ENCODE measurements at regions not wholly inside any gene's neighbourhood (a gene's known extent, or its start where the extent isn't known, plus 50 kb on each side); places are given as distances from the start of the nearest gene placed in this dataset.

- H3K4me2 ChIP-seq (ENCODE audit: low read length) = no peak overlapping the region
- no peaks in the 10 kb centered on the region for H4K20me1 ChIP-seq (ENCODE audit: insufficient read depth, low read length)
- DNase-seq (ENCODE audit: low spot score) = no peak
- no peak overlapping the region for H2AFZ ChIP-seq (ENCODE audit: low read length)
- intact Hi-C loops (cut with micrococcal nuclease; ENCODE audit: unreplicated experiment) = loop anchor here (5.0 kb wide), 1 partner anchor 695 kb away; the partner anchor contains the start of gene MLLT3
- no peaks in the 10 kb centered on the region for H3K9me2 ChIP-seq (ENCODE audit: insufficient read depth, low read length)
- BruUV-seq (replicated peaks) = no TSS peak
- ChIA-PET CTCF (ENCODE audit: unreplicated experiment) (interaction anchor here (0.6 kb wide), 1 partner anchor 147 kb away, joined by 3 read pairs; no protein-coding TSS in a partner anchor), POLR2A (interaction anchor here (0.7 to 1.0 kb wide), 3 partner anchors 15 to 133 kb away, joined by 3 to 4 read pairs (median 3); no protein-coding TSS in a partner anchor)
- H3K79me2 ChIP-seq (ENCODE audit: insufficient read depth, low read depth, low read length) = no peaks in the 10 kb centered on the region
- H3K9me3 ChIP-seq (ENCODE audit: low read length) = no peaks in the 10 kb centered on the region
- H3K27ac ChIP-seq (ENCODE audit: low read depth, low read length, poor library complexity, severe bottlenecking) = no peak overlapping the region
- H3K36me3 ChIP-seq (ENCODE audit: insufficient read depth, low read length) = no peaks in the 10 kb centered on the region
- no peaks in the 10 kb centered on the region for H3K4me1 ChIP-seq (ENCODE audit: insufficient read depth, low read length, poor library complexity, severe bottlenecking)
- TF ChIP-seq EZH2phosphoT487 (IDR thresholded peaks at IDR 0.05; ENCODE audit: borderline replicate concordance, low read depth, low read length) (no peak), CTCF (conservative IDR thresholded peaks at IDR 0.05; ENCODE audit: low read length) (no peak)
- no peak overlapping the region for H3K4me3 ChIP-seq (ENCODE audit: low read depth, low read length, poor library complexity, severe bottlenecking)
These were observed 138.7 kb upstream of the SLC24A2 start for GRCh38 chr9:19927560-19927959.

- H2AFZ ChIP-seq (ENCODE audit: low read length) = 0 out of 2 replicates have a peak overlapping the region, but pooled peaks have one; percentile 47
- CTCF ChIA-PET (ENCODE audit: unreplicated experiment) = no interaction called here
- H3K9me2 ChIP-seq (ENCODE audit: insufficient read depth, low read length) = no peaks in the 10 kb centered on the region
- H3K4me2 ChIP-seq (ENCODE audit: low read length) = no peak overlapping the region
- no TSS peak for BruUV-seq (replicated peaks)
- no peaks in the 10 kb centered on the region for H3K9me3 ChIP-seq (ENCODE audit: low read length)
- no peak overlapping the region for H3K27ac ChIP-seq (ENCODE audit: low read depth, low read length, poor library complexity, severe bottlenecking)
- TF ChIP-seq EZH2phosphoT487 (IDR thresholded peaks at IDR 0.05; ENCODE audit: borderline replicate concordance, low read depth, low read length) (no peak), CTCF (conservative IDR thresholded peaks at IDR 0.05; ENCODE audit: low read length) (no peak)
- no peaks in the 10 kb centered on the region for H3K36me3 ChIP-seq (ENCODE audit: insufficient read depth, low read length)
- H3K4me3 ChIP-seq (ENCODE audit: low read depth, low read length, poor library complexity, severe bottlenecking) = no peak overlapping the region
- POLR2A ChIA-PET = interaction anchor here (0.6 to 1.0 kb wide), 3 partner anchors 16 to 148 kb away, joined by 3 to 4 read pairs (median 3); no protein-coding TSS in a partner anchor
- H4K20me1 ChIP-seq (ENCODE audit: insufficient read depth, low read length) = no peaks in the 10 kb centered on the region
- intact Hi-C loops (cut with micrococcal nuclease; ENCODE audit: unreplicated experiment) = loop anchor here (1.0 to 5.0 kb wide), 4 partner anchors 430 to 1185 kb away; partner anchors contain the start of gene MLLT3
- DNase-seq (ENCODE audit: low spot score) = no peak
- no peaks in the 10 kb centered on the region for H3K4me1 ChIP-seq (ENCODE audit: insufficient read depth, low read length, poor library complexity, severe bottlenecking)
- H3K79me2 ChIP-seq (ENCODE audit: insufficient read depth, low read depth, low read length) = no peaks in the 10 kb centered on the region
These were observed 137.9 kb upstream of the SLC24A2 start for GRCh38 chr9:19926774-19927173.

GRCh38 chr9:19925674-19926503, 137.1 kb upstream of the SLC24A2 start:
- BruUV-seq (replicated peaks) = no TSS peak
- Histone ChIP-seq H3K9me3 (ENCODE audit: low read length) (no peaks in the 10 kb centered on the region), H4K20me1 (ENCODE audit: insufficient read depth, low read length) (no peaks in the 10 kb centered on the region), H3K4me1 (ENCODE audit: insufficient read depth, low read length, poor library complexity, severe bottlenecking) (no peaks in the 10 kb centered on the region), H3K9me2 (ENCODE audit: insufficient read depth, low read length) (no peaks in the 10 kb centered on the region), H3K79me2 (ENCODE audit: insufficient read depth, low read depth, low read length) (no peaks in the 10 kb centered on the region), H3K4me2 (ENCODE audit: low read length) (peak overlapping the region; percentile 27), H3K27ac (ENCODE audit: low read depth, low read length, poor library complexity, severe bottlenecking) (no peak overlapping the region), H3K36me3 (ENCODE audit: insufficient read depth, low read length) (no peaks in the 10 kb centered on the region), H3K4me3 (ENCODE audit: low read depth, low read length, poor library complexity, severe bottlenecking) (no peak overlapping the region), H2AFZ (ENCODE audit: low read length) (peak overlapping the region; percentile 47; the same call in 1 of the 2 replicates)
- peak; percentile 72 for DNase-seq (ENCODE audit: low spot score)
- intact Hi-C loops (cut with micrococcal nuclease; ENCODE audit: unreplicated experiment) = loop anchor here (1.0 to 5.0 kb wide), 4 partner anchors 430 to 1185 kb away; partner anchors contain the start of gene MLLT3
- ChIA-PET POLR2A (no interaction called here), CTCF (ENCODE audit: unreplicated experiment) (no interaction called here)
- TF ChIP-seq EZH2phosphoT487 (IDR thresholded peaks at IDR 0.05; ENCODE audit: borderline replicate concordance, low read depth, low read length) (no peak), CTCF (conservative IDR thresholded peaks at IDR 0.05; ENCODE audit: low read length) (peak; percentile 96)

Data from OCI-LY7 (cell line).